K562 (cell line): ENCODE measurements at regions not wholly inside any gene's neighbourhood (a gene's known extent, or its start where the extent isn't known, plus 50 kb on each side); places are given as distances from the start of the nearest gene placed in this dataset.

Source experiments
- BCLAF1 ChIP-seq, 2 experiments: fragments of 450-650 bp in 1 of 2; IDR thresholded peaks; 2 replicates each; pipeline ENCODE4 v1.6.1; 2011 to 2017; ENCODE audit warnings: low read depth in 2 of 2, antibody characterized with exemption in 1 of 2, borderline replicate concordance in 1 of 2, low read length in 1 of 2, mild to moderate bottlenecking in 1 of 2, mixed read lengths in 1 of 2; ENCODE audit not compliant: control insufficient read depth in 1 of 2
- BRCA1 ChIP-seq, 2 experiments: fragments of 450-650 bp in 1 of 2; sonication (generic) in 1 of 2; formaldehyde crosslinking in 1 of 2; IDR thresholded peaks; 2 replicates each; pipeline versions ENCODE4 v1.5.0 to v1.6.1; 2017 to 2020; ENCODE audit warnings: mild to moderate bottlenecking in 1 of 2, missing genetic modification reagents in 1 of 2
- CEBPB ChIP-seq: fragments of 450-650 bp; IDR thresholded peaks from 2 replicates; pipeline ENCODE4 v1.6.1; 2016; ENCODE audit warnings: missing genetic modification characterization, missing compliant biosample characterization
- CTCF ChIP-seq, 3 experiments: IDR thresholded peaks in 2 of 3; conservative IDR thresholded peaks in 1 of 3; 2 replicates each; pipeline ENCODE4 v1.5.1; 2011 to 2012; ENCODE audit warnings: low read length in 3 of 3, mild to moderate bottlenecking in 3 of 3, control low read depth in 2 of 3, improper control_type of control experiment in 1 of 3, inconsistent platforms in 1 of 3, low read depth in 1 of 3, mixed read lengths in 1 of 3, moderate library complexity in 1 of 3; ENCODE audit not compliant: insufficient read depth in 2 of 3
- EP300 ChIP-seq: IDR thresholded peaks from 2 replicates; pipeline ENCODE4 v1.6.1; 2012; ENCODE audit warnings: low read length, improper control_type of control experiment
- FOXK1 ChIP-seq: sonication (generic); formaldehyde crosslinking; IDR thresholded peaks from 2 replicates; pipeline ENCODE4 v1.8.0; 2022; ENCODE audit warnings: missing genetic modification reagents, mild to moderate bottlenecking, borderline replicate concordance
- POLR2AphosphoS5 ChIP-seq: IDR thresholded peaks from 2 replicates; pipeline ENCODE4 v1.6.1; 2011; ENCODE audit warnings: mild to moderate bottlenecking, low read depth, low read length, moderate library complexity; ENCODE audit not compliant: control insufficient read depth, insufficient read depth
- SIN3A ChIP-seq, 2 experiments: fragments of 150-350 bp in 1 of 2; IDR thresholded peaks; 2 replicates each; pipeline ENCODE4 v1.6.1; 2011 to 2016; ENCODE audit warnings: borderline replicate concordance in 2 of 2, low read depth in 2 of 2, low read length in 2 of 2, mild to moderate bottlenecking in 2 of 2, moderate library complexity in 2 of 2; ENCODE audit not compliant: control insufficient read depth in 1 of 2
- ZNF140 ChIP-seq: fragments of 250-450 bp; sonication (Bioruptor Pico); IDR thresholded peaks from 2 replicates; pipeline ENCODE4 v1.8.0; 2021; ENCODE audit warnings: moderate library complexity, mild to moderate bottlenecking, inconsistent platforms
- ZNF217 ChIP-seq: sonication (generic); formaldehyde crosslinking; IDR thresholded peaks from 2 replicates; pipeline ENCODE4 v1.8.0; 2022; ENCODE audit warnings: mild to moderate bottlenecking, missing genetic modification reagents
- ZNF24 ChIP-seq: fragments of 450-650 bp; IDR thresholded peaks from 2 replicates; pipeline ENCODE4 v1.6.1; 2016

- TF ChIP-seq BCLAF1 (IDR thresholded peaks at IDR 0.05; ENCODE audit: borderline replicate concordance in 1 of 2, control insufficient read depth in 1 of 2, low read depth in 2 of 2, low read length in 1 of 2) (no peak), BRCA1 (IDR thresholded peaks at IDR 0.05) (no peak), BRCA1 (CRISPR knock-in tag; IDR thresholded peaks at IDR 0.05) (no peak), EP300 (no peak), ZNF217 (CRISPR knock-in tag) (no peak), ZNF140 (CRISPR knock-in tag) (no peak), SIN3A (IDR thresholded peaks at IDR 0.05; ENCODE audit: borderline replicate concordance in 2 of 2, control insufficient read depth in 1 of 2, low read depth in 2 of 2, low read length in 2 of 2) (no peak), CEBPB (no peak), ZNF24 (no peak), POLR2AphosphoS5 (no peak), CTCF (IDR thresholded peaks at IDR 0.05 in 2 of 3, conservative IDR thresholded peaks at IDR 0.05 in 1 of 3; ENCODE audit: insufficient read depth in 2 of 3, low read depth in 1 of 3, low read length in 3 of 3) (no peak), FOXK1 (CRISPR knock-in tag) (no peak)
Observed at GRCh38 chr6:93086351-93086750, 333.0 kb downstream of the EPHA7 start.
